ENCODE measurements at regions not wholly inside any gene's neighbourhood (a gene's known extent, or its start where the extent isn't known, plus 50 kb on each side); places are given as distances from the start of the nearest gene placed in this dataset.

GRCh38 chr7:131196803-131197202 is 130.9 kb upstream of the MKLN1 start:
- TF ChIP-seq, protein P1, sequence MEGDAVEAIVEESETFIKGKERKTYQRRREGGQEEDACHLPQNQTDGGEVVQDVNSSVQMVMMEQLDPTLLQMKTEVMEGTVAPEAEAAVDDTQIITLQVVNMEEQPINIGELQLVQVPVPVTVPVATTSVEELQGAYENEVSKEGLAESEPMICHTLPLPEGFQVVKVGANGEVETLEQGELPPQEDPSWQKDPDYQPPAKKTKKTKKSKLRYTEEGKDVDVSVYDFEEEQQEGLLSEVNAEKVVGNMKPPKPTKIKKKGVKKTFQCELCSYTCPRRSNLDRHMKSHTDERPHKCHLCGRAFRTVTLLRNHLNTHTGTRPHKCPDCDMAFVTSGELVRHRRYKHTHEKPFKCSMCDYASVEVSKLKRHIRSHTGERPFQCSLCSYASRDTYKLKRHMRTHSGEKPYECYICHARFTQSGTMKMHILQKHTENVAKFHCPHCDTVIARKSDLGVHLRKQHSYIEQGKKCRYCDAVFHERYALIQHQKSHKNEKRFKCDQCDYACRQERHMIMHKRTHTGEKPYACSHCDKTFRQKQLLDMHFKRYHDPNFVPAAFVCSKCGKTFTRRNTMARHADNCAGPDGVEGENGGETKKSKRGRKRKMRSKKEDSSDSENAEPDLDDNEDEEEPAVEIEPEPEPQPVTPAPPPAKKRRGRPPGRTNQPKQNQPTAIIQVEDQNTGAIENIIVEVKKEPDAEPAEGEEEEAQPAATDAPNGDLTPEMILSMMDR (IDR thresholded peaks at IDR 0.05; ENCODE audit: extremely low read depth in 1 of 2, insufficient read depth in 1 of 2, low read depth in 1 of 2, low read length in 2 of 2), result no peak
- TF ChIP-seq EZH2 (IDR thresholded peaks at IDR 0.05; ENCODE audit: borderline replicate concordance, low read depth, low read length, severe bottlenecking) (no peak), POLR2A (IDR thresholded peaks at IDR 0.05; ENCODE audit: low read depth, low read length) (no peak), FOS (IDR thresholded peaks at IDR 0.05; ENCODE audit: borderline replicate concordance, insufficient read depth, low read length) (no peak), POLR2AphosphoS5 (IDR thresholded peaks at IDR 0.05; ENCODE audit: insufficient read depth, low read depth, low read length) (no peak), MYC (IDR thresholded peaks at IDR 0.05; ENCODE audit: low read depth, low read length) (no peak), GATA2 (IDR thresholded peaks at IDR 0.05; ENCODE audit: insufficient read depth, insufficient read length, low read depth, low read length) (no peak), JUN (IDR thresholded peaks at IDR 0.05; ENCODE audit: borderline replicate concordance, insufficient read depth, insufficient read length, low read depth) (no peak)
- TF ChIP-seq, protein P2, sequence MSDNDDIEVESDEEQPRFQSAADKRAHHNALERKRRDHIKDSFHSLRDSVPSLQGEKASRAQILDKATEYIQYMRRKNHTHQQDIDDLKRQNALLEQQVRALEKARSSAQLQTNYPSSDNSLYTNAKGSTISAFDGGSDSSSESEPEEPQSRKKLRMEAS (IDR thresholded peaks at IDR 0.05; ENCODE audit: insufficient read depth, insufficient read length), result no peak
